HG02623 (cell line): ENCODE measurements at regions not wholly inside any gene's neighbourhood (a gene's known extent, or its start where the extent isn't known, plus 50 kb on each side); places are given as distances from the start of the nearest gene placed in this dataset.

Source experiments
- ATAC-seq: cut with Tn5 transposase; IDR thresholded peaks from one replicate; pipeline ENCODE4 v1.9.1; 2021; ENCODE audit warnings: moderate library complexity; ENCODE audit not compliant: unreplicated experiment

DNA sequence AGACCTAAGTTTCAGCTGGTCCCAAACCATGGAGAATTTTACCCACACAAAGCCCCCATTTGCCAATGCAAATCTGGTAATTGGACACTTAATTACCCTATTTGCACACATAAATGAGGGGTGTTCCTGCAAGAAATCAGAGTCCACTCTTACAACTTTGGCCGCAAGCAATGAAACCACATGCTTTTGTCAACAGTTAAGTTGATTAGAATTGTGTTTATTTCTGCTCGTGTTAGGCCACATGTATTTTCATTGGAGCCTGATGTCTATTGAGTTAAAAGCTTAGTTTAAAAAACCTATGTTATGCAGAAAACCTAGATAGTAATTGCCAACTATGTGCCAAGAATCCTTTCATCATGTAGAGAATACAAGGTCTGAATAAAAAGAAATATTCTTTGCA, 153.8 kb upstream of the CMC1 start:
- no peak for ATAC-seq

DNA sequence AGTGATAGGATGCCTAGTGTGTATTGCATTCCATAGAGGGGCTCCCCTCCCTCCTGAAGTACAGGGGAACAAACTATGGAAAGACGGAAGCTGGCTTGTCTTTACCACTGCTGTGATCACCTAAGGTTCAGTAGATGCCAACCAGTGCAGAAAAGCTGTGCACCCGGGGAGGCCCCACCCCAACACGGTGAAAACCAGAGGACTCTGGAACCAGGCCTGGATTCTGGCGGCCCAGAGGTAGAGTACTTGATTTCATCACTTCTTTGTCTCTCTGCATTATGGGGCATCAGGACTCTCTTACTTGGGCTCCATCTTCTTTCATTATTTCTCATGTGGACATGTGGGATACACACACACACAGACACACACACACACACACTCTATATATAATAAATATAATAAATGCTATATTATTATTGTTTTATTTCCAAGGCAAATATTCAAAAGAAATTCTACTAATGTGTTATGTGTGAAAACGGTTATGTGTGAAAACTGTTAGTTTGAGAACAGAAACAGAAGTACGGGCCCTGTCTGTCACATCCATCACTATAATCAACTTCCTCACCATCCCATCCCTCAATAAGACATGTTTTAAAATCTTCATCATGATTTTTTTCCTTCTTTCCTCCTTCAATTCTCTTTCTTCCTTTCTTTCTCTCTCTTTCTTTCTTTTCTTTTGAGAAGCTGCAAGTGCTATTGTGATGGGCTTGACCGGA, 152.4 kb upstream of the CMC1 start:
- ATAC-seq = no peak

DNA sequence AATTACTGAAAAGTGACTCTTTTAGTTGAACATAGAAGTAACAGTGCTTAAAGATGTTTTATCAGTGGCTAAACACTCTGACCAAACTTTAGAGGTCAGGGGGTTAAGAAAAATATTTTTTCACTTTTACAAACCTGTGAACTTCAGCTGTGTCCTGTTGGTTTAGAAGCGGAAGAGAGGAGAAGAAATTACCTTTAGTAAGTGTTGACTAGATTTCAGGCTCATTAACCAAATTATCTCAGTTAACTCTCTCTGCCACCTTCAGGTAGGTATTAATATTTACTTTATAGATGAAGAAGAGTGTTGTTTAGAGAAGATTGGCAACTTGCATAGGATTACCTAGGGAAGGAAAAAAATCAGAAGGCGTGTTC, 151.9 kb upstream of the CMC1 start:
- ATAC-seq = no peak

- no peak for ATAC-seq
Observed at GRCh38 chr3:28099296-28099695, 142.1 kb upstream of the CMC1 start.

- no peak for ATAC-seq
Observed at GRCh38 chr3:28101705-28102104, 139.7 kb upstream of the CMC1 start.

GRCh38 chr3:28103861-28104260, 137.6 kb upstream of the CMC1 start:
- no peak for ATAC-seq

DNA sequence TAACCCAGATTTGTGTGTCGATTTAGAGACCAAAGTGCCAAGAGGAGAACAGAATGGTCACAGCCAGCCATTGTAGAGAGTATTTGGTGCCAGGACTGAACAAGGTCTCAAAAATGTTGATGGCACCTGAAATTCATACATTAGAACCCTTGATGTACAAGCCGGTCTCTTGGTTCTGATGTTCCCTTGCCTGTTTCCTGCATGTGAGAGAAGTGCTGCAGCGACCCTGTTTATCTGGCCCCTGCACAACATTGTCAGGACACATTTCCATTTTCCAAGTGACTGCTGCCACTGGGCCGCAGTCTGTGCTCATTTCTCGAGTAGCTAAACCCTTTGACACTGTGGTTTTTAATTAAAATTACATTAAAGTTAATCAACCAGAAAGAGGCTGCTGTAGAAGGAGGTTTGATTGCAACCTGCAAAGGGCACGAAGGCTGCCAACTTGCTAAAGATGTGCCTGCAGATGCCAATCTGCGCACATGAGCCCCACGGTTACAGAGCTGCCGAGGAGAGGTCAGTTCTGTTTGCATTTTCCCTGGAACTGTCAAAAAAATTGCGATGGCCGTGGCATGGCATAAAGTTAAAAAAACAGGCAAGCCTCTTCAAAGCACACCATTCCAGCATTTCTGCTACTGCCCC, 136.4 kb upstream of the CMC1 start:
- no peak for ATAC-seq

DNA sequence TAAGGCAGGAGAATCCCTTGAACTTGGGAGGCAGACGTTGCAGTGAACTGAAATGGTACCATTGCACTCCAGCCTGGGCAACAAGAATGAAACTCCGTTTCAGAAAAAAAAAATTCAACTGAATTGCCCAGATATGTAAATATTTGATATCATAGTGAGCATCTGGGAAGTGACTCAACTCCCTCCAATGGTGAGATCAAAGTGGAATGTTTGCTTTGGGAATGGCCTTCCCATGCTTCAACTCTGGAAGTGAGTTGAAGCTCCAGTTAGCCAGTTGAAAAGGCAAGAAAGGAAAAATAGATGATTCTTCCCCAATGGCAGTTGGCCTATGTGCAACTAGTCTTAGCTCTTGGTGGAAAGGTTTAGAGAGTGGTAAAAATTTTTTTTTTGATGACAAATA, 131.6 kb upstream of the CMC1 start:
- no peak for ATAC-seq

GRCh38 chr3:28110869-28111268, 130.6 kb upstream of the CMC1 start:
- no peak for ATAC-seq

GRCh38 chr3:28114893-28115292, 126.5 kb upstream of the CMC1 start:
- no peak for ATAC-seq

DNA sequence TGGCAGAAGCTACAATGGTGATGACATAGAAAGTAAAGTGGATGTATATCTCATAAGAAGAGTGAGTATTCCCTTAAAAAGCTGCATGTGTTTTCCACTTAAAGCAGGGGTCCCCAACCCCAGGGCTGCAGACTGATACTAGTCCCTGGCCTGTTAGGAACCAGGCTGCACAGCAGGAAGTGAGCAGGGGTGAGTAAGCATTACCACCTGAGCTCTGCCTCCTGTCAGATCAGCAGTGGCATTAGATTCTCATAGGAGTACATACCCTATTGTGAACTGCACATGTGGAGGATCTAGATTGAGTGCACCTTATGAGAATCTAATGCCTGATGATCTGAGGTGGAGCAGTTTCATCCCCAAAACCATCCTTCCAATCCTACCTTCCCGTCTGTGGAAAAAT, 126.1 kb upstream of the CMC1 start:
- ATAC-seq = no peak

DNA sequence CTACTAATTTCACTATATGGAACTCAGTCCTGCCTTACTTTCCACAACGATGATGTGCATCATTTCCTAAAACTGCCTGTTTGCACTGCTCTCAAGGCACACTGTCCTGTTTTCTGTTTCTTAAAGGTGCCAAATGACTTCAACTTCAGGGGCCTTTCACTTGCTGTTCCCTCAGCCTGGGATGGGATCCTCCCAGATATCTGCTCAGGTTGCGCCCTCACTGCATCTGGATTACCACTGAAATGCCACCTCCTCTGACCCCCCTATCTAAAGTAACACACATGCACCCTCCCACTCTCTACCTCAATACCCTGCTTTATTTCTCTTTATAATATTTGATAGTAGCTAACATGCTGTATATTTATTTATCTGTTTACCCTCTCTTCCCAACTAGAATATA, 123.8 kb upstream of the CMC1 start:
- no peak for ATAC-seq

GRCh38 chr3:28118087-28118486, 123.3 kb upstream of the CMC1 start:
- no peak for ATAC-seq

GRCh38 chr3:28122227-28122626, 119.2 kb upstream of the CMC1 start:
- no peak for ATAC-seq

DNA sequence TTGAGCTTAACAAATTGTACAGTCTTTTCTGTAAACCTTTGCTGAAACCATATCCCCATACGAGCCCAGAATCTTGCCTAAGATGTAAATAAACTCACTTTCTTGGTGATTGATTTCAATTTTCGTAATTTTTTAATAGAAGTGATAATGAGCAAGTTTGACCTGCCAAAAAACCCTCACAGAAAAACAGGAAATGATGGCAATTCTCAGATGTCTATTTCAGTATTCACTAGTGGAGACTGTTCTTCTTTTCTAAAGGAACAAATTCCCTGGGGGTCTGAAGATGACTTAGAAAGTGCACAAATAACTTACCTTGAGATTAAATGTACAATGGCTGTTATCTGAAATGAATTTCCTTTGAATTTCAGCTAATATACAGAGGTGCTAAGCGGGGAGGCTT, 116.5 kb upstream of the CMC1 start:
- no peak for ATAC-seq

DNA sequence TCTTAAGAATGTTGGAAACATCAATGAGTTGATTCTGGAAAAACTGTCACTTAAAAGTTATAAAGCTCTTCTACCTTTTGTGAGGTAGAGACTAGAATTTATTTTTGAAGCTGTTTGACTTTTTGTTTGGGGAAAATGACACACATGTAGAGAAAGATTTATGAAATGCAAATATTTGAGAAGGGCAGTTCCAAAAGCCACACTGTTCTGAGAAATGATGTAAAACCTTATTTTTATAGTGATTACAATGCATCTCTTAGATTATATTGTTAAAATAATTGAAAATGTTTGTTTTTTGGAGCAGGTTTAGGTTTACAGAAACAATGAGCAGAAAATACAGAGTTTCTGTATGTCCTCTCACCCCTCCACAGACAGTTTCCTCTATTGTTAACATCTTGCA, 116.1 kb upstream of the CMC1 start:
- no peak for ATAC-seq

DNA sequence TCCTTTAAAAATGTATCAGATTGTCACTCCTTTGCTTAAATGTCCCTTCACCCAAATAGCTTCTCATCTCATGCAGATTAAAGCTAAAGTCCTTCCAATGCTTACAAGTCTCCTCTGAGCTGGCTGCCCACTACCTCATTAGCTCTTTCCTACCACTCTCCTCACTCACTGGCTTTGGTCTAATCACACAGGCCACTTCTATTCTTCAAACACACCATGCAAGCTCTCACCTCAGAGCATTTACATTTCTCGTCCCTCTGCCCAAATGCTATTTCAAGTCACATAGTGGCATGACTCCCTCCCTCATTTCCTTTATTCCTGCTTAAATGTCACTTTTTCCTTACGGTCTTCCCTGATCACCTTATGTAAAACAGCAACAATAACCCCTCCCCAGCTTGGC, 110.6 kb upstream of the CMC1 start:
- ATAC-seq = no peak

GRCh38 chr3:28132941-28133340, 108.5 kb upstream of the CMC1 start:
- ATAC-seq = no peak

DNA sequence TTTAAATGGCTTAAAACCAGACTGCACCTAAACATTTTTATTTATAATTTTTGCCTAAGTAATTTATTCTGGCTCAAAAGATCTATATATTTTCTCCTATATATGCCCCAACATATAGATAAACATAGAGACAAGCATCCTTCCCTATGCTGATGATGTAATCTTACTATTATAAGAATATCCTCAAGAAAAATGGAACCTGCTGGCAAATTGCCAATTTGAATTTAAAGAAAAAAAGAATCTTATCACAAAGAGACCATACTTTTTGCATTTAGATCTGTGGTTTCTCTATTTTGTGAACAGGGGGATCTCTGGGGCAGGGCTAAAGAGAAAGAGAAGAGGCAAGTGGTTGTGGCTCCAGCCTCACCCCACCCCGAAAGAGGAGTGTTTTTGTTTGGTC, 107.2 kb upstream of the CMC1 start:
- ATAC-seq = no peak

- ATAC-seq = no peak
Observed at GRCh38 chr3:28134792-28135375, 106.5 kb upstream of the CMC1 start.

DNA sequence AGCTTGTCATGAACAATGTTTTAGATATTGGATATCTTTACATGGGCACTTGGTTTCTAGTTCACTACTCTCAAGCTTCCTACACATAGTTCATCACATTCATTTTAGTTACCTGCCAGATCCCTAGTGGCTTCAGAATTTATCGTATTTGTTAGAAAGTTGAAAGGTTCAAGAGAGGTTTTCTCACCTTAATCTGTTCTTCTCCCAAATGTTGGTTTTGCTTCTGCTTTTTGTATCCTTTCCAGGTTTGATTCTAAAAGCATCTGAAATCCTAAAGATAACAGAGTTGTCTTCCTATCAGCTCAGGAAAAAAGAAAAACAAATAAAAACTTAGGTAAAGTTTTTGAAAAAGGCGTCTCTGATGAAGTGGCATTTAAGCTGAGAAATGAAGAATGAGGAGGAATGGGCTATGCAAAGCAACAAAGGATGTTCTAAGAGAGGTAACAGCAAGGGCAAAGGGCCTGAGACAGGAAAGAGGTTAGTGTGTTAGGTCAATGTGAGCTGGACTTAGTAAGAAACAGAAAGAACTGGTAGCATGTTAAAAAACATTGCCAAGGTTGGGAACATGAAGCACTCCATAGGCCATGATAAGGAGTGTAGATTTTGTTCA, 104.7 kb upstream of the CMC1 start:
- no peak for ATAC-seq

DNA sequence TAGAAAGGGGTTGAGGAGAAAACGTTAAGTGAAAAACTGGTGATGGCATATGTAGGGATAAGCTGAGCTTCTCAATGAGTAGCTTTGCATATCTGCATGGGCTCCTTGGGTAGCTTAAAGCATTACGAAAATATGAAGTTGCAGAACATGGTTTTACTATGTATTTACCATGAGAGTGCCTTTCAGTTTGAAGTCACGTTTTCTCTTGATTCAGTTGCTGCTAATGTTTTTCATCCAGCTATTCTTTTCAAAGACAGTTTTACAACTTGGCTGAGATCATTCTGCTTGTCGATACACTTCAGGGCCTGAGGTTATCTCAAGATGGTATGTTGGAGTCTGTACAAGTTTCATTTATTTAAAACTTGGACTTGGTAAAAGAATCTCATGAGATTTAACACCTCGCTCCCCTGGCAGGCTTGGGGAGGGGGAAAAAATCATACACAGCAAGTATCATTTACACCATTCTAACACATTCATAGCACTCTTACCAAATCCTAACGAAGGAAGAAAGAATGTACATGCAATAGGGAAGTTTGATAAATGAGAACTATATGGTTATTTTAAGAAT, 103.3 kb upstream of the CMC1 start:
- ATAC-seq = no peak
